Non-pigmented ciliary epithelial cell (primary cell): ENCODE measurements at regions not wholly inside any gene's neighbourhood (a gene's known extent, or its start where the extent isn't known, plus 50 kb on each side); places are given as distances from the start of the nearest gene placed in this dataset.

ENCODE experiments used
- DNase-seq: peaks from one replicate; pipeline ENCODE4 v3.0.0-alpha.2; 2010; ENCODE audit warnings: low read depth

- no peak for DNase-seq
Observed at GRCh38 chr4:175441256-175441655, 370.8 kb downstream of the GPM6A start.

DNA sequence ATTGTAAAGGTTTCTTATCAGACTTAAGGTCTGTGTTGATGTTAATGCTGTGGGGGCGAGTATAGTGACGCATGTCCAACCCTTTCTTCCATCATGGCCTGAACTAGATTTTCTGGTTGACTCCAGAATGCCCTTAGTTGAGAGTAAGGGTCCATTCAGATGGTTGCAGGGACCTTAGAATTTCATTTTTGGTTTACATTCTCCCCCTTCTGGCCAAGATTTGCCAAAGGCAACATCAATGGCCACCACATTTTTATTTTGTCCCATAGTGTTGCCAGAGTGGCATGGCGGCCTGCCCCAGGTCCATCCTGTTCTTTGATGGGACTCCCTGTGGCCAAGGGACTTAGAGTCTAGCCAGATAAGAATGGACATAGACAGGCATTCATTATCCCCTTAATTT, 368.5 kb downstream of the GPM6A start:
- no peak for DNase-seq

DNA sequence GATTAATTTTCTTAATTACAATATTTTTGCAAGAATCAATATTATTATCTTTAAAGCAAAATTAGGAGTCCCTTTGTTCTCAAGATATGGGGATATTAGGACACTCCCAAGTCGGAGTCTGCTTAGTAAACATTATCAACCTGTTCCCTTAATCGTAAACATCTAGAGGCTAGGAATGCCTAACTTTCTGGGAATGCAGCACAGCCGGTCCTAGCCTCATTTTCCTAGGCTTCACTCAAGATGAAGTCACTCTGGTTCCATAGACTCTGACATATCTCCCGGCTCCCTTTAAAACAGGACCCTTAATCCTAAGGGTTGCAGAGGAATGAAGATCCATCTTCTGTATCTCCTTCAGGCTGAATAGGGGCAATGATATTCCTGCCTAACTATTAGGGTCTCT, 367.6 kb downstream of the GPM6A start:
- no peak for DNase-seq

GRCh38 chr4:175447016-175447415, 365.0 kb downstream of the GPM6A start:
- no peak for DNase-seq

- DNase-seq: no peak
Observed at GRCh38 chr4:175450446-175450845, 361.6 kb downstream of the GPM6A start.

DNA sequence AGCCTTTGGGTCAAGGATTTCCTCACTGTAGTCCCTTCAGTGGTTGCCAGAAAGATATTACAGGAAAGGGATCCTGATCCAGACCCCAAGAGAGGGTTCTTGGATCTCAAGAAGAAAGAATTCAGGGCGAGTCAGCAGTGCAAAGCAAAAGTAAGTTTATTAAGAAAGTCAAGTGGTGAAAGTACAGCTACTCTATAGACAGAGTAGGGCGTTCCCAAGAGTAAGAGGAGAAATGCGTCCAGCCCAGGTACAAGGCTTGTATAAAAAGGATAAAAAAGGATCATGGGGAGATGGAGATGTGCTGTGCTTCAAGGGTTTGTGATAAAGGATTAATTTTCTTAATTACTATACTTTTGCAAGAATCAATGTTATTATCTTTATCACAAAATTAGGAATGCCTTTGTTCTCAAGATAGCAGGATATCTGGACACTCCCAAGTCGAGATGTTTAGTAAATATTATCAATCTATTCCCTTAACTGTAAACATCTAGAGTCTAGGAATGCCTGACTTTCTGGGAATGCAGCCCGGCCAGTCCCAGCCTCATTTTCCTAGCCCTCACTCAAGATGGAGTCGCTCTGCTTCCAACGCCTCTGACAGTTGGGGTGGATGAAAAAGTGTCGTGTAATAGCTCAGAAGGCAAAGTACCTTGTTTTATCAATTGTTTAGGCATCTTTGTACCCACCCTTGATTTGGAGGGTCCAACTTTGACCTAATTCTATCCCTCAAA, 360.7 kb downstream of the GPM6A start:
- DNase-seq: no peak

GRCh38 chr4:175453456-175453855, 358.6 kb downstream of the GPM6A start:
- no peak for DNase-seq

- DNase-seq: no peak
Observed at GRCh38 chr4:175456131-175456530, 355.9 kb downstream of the GPM6A start.

DNA sequence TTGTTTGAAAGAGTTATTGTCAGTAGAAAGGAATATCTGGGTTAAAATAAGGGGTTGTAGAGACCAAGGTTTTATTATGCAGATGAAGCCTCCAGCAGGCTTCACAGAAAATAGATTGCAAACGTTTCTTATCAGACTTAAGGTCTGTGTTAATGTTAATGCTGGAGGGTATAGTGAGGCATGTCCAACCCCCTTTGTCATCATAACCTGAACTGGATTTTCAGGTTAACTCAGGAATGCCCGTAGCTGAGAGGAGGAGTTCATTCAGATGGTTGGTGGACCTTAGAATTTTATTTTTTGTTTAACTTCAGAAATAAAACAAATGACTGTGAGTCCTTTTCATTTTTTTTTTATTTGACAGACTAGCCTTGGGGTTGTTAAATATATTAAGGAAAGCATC, 354.1 kb downstream of the GPM6A start:
- DNase-seq: no peak

GRCh38 chr4:175459571-175459970, 352.5 kb downstream of the GPM6A start:
- peak; percentile 14 for DNase-seq

DNA sequence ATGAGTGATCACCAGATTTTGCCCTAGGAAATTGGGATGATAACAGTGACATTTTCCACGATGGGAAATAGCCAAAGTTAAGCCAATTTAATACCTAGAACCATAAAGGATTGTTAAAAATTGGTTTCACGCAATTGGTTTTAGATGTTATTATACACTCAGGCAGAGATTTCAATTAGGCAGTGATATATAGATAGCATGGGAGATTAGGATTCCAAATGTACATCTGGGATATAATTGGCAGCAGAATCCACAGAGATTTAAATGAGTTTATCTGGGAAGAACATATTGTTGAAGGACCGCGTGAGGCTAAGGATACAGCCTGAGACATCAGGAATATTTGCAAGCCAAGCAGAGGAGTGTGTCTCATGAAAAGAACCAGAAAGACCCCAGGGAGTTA, 351.6 kb downstream of the GPM6A start:
- no peak for DNase-seq

DNA sequence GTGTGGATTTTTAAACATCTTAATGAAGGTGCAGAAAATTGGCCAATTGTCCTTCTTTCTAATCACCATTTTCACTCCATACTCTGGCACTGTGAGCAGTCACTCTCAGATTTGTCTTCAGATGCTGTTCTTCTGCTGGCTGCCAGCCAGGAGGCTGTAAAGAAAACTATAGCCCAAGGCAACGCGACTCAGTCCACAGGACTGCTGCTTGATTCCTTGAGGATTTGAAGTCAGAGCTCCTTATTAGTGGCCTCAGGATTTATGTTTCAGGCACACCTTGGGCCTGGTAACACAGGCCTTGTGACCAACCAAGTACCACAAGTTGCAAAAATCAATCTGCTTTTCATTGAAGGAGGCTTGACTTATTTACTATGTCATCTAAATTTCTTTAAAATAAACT, 342.6 kb downstream of the GPM6A start:
- DNase-seq: no peak

- peak; percentile 36 for DNase-seq
Observed at GRCh38 chr4:175470131-175470530, 341.9 kb downstream of the GPM6A start.

DNA sequence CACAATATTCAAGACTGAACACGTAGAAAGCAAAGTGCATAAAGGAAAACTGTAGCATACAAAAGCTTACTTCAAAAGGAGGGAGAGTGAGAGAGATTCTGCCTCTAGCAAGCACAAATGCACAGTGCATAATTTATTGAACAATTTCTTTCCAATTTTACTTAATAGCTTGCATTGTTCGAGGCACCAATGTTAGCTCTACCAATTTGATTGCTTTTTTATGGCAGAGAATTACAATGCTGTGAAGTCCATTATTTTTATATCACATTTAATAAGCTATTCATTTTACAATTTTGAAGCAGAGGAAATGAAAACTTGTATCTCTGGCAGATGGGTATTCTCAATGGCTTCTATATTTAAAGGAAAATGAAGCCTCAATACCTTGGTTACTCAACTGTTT, 331.7 kb downstream of the GPM6A start:
- DNase-seq: no peak

GRCh38 chr4:175499735-175500352, 312.2 kb downstream of the GPM6A start:
- DNase-seq: no peak

DNA sequence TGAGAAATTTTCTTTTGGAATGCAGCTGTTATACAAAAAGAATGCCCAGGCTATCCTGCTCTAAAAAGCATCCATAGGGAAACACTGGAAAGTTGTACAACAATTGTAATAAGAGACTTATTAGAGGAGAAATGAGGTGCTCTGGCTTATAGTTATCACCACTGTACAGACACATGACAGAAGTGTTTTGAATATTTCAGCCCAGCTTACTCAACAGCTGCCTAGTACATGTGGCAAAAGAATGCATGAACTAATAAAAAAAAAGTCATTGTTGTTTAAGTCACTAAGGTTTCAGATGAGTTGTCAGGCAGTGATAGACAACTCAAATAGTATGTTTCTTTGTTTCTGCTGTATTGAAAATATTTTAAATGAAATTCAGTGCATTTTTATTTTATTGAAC, 307.7 kb downstream of the GPM6A start:
- peak; percentile 11 for DNase-seq

GRCh38 chr4:175509320-175509719, 302.7 kb downstream of the GPM6A start:
- DNase-seq: no peak

- no peak for DNase-seq
Observed at GRCh38 chr4:175511861-175512260, 300.2 kb downstream of the GPM6A start.

- DNase-seq: peak; percentile 10
Observed at GRCh38 chr4:175514174-175514573, 297.9 kb downstream of the GPM6A start.

DNA sequence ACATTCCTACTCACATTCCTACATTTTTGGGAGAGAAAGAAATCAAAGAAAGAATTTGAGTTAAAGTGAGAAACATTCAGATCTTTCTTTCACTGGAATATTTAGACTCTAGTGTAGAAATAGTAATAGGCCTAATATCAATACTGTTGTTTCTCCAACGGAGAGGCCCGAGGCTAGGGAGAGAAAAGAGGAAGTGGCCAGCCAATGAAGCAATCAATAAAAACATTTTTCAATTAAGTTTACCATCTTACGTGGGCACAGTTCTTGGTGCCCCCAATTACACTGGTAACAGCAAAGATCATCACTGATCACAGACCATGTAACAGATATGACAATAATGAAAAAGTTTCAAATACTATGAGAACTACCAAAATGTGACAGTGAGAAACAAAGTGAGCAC, 281.4 kb downstream of the GPM6A start:
- DNase-seq: no peak

DNA sequence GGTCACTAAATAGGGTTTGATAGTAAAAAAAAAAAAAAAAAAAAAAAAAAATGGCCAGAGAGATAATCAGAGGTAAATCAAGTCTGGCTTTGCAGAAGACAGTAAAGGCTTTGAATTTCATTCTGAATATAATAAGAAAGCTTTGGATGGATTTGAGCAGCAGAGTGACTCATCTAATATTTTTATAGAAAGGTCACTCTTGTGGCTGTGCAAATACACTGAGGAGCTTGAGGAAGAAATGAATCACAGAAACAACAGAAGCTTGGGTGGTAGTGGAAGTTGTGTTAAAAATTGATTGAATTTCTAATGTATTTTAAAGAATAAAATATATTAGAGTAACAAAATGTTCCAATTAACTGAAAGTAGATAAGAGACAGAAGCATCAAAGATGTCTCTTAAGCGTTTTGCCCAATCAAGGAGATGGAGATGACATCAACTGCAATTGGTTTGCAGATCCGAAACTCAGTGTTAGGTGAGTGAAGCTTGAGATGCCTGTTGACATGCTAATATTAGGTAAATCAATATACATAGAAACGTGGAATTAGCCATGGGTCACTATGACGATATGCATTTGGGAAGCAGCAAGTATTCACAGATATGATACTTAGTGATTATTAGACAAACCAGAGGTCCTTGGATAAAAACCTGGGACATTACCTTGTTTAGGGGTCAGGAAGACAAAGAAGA, 280.5 kb downstream of the GPM6A start:
- DNase-seq: peak; percentile 50

DNA sequence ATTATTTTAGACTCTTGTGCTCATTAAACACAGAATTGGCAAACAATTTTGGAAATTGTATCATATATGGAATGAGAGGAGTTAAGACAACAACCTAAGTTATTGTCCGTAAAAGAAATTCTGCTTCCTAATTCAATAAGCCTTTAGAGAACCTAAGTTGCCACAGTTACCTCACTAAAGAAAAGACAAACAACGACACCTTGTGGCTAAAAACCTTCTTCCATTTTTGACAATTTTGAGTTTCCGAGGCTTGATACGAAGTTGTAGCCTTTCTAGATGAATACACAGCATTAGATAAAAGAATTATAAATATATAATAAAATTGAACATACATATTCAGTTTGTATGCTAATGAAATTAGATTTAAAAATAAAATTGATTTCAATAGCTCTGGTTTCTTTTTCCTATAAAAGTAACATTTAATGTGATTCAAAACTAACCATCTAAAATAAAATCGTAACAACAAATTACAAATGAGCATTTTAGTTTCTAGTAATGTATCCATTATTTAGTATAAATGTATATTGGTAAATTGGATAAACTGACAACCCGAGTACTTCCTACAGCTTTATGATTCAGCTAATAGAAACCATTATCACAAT, 275.1 kb downstream of the GPM6A start:
- DNase-seq: peak; percentile 30

- DNase-seq: no peak
Observed at GRCh38 chr4:175539498-175539897, 272.6 kb downstream of the GPM6A start.
